Osteoblast (primary cell): ENCODE measurements at regions not wholly inside any gene's neighbourhood (a gene's known extent, or its start where the extent isn't known, plus 50 kb on each side); places are given as distances from the start of the nearest gene placed in this dataset.
A peak's percentile ranks its signal among the peaks of the same experiment; 100 is the strongest.

Source experiments
- DNase-seq: peaks from one replicate; pipeline ENCODE4 v3.0.0; 2011; ENCODE audit warnings: low spot score, mixed read lengths; ENCODE audit not compliant: insufficient read length; ENCODE audit errors: missing footprints
- H2AFZ ChIP-seq: 2 replicates; pipeline ENCODE4 v1.6.0; 2011; ENCODE audit warnings: mild to moderate bottlenecking, low read length
- H3K27ac ChIP-seq: 2 replicates; pipeline ENCODE4 v1.5.1; 2011; ENCODE audit warnings: mild to moderate bottlenecking, low read depth, low read length, moderate library complexity
- H3K27me3 ChIP-seq: 2 replicates; pipeline ENCODE4 v1.6.0; 2012; ENCODE audit warnings: mild to moderate bottlenecking, control low read depth, inconsistent platforms, low read length, moderate library complexity; ENCODE audit not compliant: insufficient read depth
- H3K36me3 ChIP-seq: 2 replicates; pipeline ENCODE4 v1.5.1; 2011; ENCODE audit warnings: mild to moderate bottlenecking, low read length, control low read depth, moderate library complexity; ENCODE audit not compliant: insufficient read depth
- H3K4me1 ChIP-seq: 2 replicates; pipeline ENCODE4 v1.5.1; 2011; ENCODE audit warnings: mild to moderate bottlenecking, low read length, control low read depth, moderate library complexity; ENCODE audit not compliant: insufficient read depth
- H3K4me2 ChIP-seq: 2 replicates; pipeline ENCODE4 v1.6.0; 2011; ENCODE audit warnings: mild to moderate bottlenecking, low read length; ENCODE audit not compliant: insufficient read depth
- H3K4me3 ChIP-seq: fragments of 200-600 bp; sonication (generic); 3 replicates; pipeline ENCODE4 v1.5.1; 2012; ENCODE audit warnings: mild to moderate bottlenecking, low read length, inconsistent platforms; ENCODE audit not compliant: insufficient read depth
- H3K79me2 ChIP-seq: 2 replicates; pipeline ENCODE4 v1.6.0; 2012; ENCODE audit warnings: mild to moderate bottlenecking, low read length, control low read depth, inconsistent platforms; ENCODE audit not compliant: insufficient read depth
- H3K9me3 ChIP-seq: 2 replicates; pipeline ENCODE4 v1.5.1; 2011; ENCODE audit warnings: low read depth, low read length, control low read depth
- H4K20me1 ChIP-seq: 2 replicates; pipeline ENCODE4 v1.6.0; 2012; ENCODE audit warnings: mild to moderate bottlenecking, low read length, control low read depth; ENCODE audit not compliant: insufficient read depth
- CTCF ChIP-seq: IDR thresholded peaks from 2 replicates; pipeline ENCODE4 v1.5.1; 2011; ENCODE audit warnings: mild to moderate bottlenecking, low read depth, low read length, moderate library complexity; ENCODE audit errors: extremely low read depth

DNA sequence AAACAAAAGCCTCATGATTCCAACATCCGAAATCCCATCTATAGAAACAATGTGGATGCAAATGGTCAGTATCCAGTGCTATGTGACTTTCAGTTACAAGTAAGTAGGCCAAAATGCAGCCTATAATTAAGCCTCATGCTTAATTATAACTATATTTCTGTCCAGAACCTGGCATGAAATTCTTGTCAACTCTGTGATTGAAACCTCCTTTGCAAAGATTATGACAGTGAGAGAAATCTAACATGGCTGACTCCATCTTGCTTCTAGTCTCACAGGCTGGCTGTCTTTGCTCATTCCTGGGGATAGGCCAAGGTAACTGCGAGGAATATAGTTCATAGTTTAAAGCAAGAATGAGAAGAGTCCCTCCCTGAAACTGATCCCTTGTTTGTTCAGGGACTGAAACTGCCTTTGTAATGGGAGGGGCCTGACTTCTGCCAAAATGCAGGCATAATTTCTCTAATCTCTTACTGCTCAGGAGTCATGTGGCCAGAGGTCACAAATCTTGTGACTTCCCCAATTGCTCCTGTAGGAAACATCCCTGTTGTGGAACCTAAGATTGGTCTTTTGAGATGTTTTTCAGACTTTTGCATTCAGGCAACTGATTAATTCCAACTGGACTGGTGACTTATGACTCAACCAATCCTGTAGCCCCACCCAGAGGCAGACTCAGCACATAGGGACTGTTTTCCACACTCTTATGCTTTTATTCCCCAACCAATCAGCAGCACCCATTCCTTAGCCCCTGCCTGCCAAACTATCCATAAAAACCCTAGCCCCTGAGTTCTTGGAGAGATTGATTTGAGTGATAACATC, 84.5 kb upstream of the TLK1 start:
- Histone ChIP-seq H3K36me3 (no peaks in the 10 kb centered on the region), H3K4me2 (no peak overlapping the region), H3K27ac (peak overlapping the region; percentile 80), H3K4me1 (peaks cover 13% of the 10 kb centered on the region), H3K9me3 (no peaks in the 10 kb centered on the region), H2AFZ (peak overlapping the region; percentile 71), H3K4me3 (no peak overlapping the region), H3K27me3 (no peaks in the 10 kb centered on the region), H4K20me1 (no peaks in the 10 kb centered on the region), H3K79me2 (no peaks in the 10 kb centered on the region)
- no peak for DNase-seq
- TF ChIP-seq CTCF: peak; percentile 34

- TF ChIP-seq CTCF: no peak
- Histone ChIP-seq H4K20me1 (no peaks in the 10 kb centered on the region), H3K36me3 (no peaks in the 10 kb centered on the region), H3K4me3 (no peak overlapping the region), H3K27me3 (no peaks in the 10 kb centered on the region), H3K9me3 (no peaks in the 10 kb centered on the region), H3K4me2 (no peak overlapping the region), H2AFZ (peak overlapping the region; percentile 71), H3K27ac (peak overlapping the region; percentile 80), H3K79me2 (no peaks in the 10 kb centered on the region), H3K4me1 (peaks cover 13% of the 10 kb centered on the region)
- peak; percentile 72 for DNase-seq
These were observed 83.8 kb upstream of the TLK1 start for GRCh38 chr2:171244466-171244969.

- no peak overlapping the region for H3K4me2 ChIP-seq
- H4K20me1 ChIP-seq: no peaks in the 10 kb centered on the region
- no peak overlapping the region for H3K27ac ChIP-seq
- H3K4me3 ChIP-seq: no peak overlapping the region
- no peaks in the 10 kb centered on the region for H3K27me3 ChIP-seq
- no peaks in the 10 kb centered on the region for H3K9me3 ChIP-seq
- peaks cover 13% of the 10 kb centered on the region for H3K4me1 ChIP-seq
- H2AFZ ChIP-seq: no peak overlapping the region
- H3K36me3 ChIP-seq: no peaks in the 10 kb centered on the region
- no peak for DNase-seq
- no peak for TF ChIP-seq CTCF
- H3K79me2 ChIP-seq: no peaks in the 10 kb centered on the region
These were observed 81.1 kb upstream of the TLK1 start for GRCh38 chr2:171241771-171242170.

DNA sequence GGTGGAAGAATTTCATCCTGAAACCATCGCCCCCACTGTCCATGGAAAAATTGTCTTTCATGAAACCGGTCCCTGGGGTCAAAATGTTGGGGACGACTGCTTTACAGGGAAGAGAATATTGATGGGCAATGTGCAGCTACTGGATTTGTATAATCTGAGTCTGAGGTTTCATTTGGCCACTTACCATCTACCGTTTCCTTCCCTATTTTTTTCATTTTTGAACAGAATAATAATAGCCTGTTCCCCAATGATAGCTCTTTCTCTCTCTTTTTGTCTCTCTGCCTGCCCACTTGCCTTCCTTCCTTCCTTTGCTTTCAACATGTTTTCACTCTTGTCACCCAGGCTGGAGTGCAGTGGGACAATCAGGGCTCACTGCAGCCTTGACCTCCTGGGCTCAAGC, 78.3 kb upstream of the TLK1 start:
- H3K27ac ChIP-seq: no peak overlapping the region
- DNase-seq: no peak
- H3K4me2 ChIP-seq: no peak overlapping the region
- no peaks in the 10 kb centered on the region for H3K79me2 ChIP-seq
- TF ChIP-seq CTCF: no peak
- no peaks in the 10 kb centered on the region for H4K20me1 ChIP-seq
- no peaks in the 10 kb centered on the region for H3K27me3 ChIP-seq
- no peaks in the 10 kb centered on the region for H3K4me1 ChIP-seq
- H3K36me3 ChIP-seq: no peaks in the 10 kb centered on the region
- no peaks in the 10 kb centered on the region for H3K9me3 ChIP-seq
- no peak overlapping the region for H3K4me3 ChIP-seq
- H2AFZ ChIP-seq: no peak overlapping the region
